Activated CD4-positive, alpha-beta T cell treated with anti-CD3 and anti-CD28 coated beads, Interleukin-2, amount 50 U/mL, for 16 hours (primary cell): ENCODE measurements at regions not wholly inside any gene's neighbourhood (a gene's known extent, or its start where the extent isn't known, plus 50 kb on each side); places are given as distances from the start of the nearest gene placed in this dataset.
A peak's percentile ranks its signal among the peaks of the same experiment; 100 is the strongest.

Source experiments
- DNase-seq: peaks from one replicate; pipeline ENCODE4 v3.0.0-alpha.2; 2020

- no peak for DNase-seq
Measured at GRCh38 chr9:16203729-16204573, 651.1 kb downstream of the CCDC171 start.

GRCh38 chr9:16205455-16205854 is 652.6 kb downstream of the CCDC171 start:
- DNase-seq = no peak

GRCh38 chr9:16206518-16206917 is 653.7 kb downstream of the CCDC171 start:
- DNase-seq = no peak

GRCh38 chr9:16207161-16207560 is 654.3 kb downstream of the CCDC171 start:
- peak; percentile 1 for DNase-seq

GRCh38 chr9:16210440-16210839 is 657.6 kb downstream of the CCDC171 start:
- no peak for DNase-seq

- DNase-seq = no peak
Measured at GRCh38 chr9:16211946-16212345, 658.5 kb downstream of the BNC2 start.

GRCh38 chr9:16213781-16214515 is 656.5 kb downstream of the BNC2 start:
- DNase-seq = no peak

GRCh38 chr9:16214677-16215352 is 655.7 kb downstream of the BNC2 start:
- DNase-seq = no peak

GRCh38 chr9:16215353-16215680 is 655.2 kb downstream of the BNC2 start:
- DNase-seq = no peak

GRCh38 chr9:16217943-16218701 is 652.3 kb downstream of the BNC2 start:
- DNase-seq = no peak

GRCh38 chr9:16221366-16221765 is 649.1 kb downstream of the BNC2 start:
- DNase-seq = no peak

- no peak for DNase-seq
Measured at GRCh38 chr9:16221822-16222547, 648.5 kb downstream of the BNC2 start.

GRCh38 chr9:16223074-16223871 is 647.2 kb downstream of the BNC2 start:
- no peak for DNase-seq

- DNase-seq = no peak
Measured at GRCh38 chr9:16230731-16231130, 639.7 kb downstream of the BNC2 start.

- DNase-seq = no peak
Measured at GRCh38 chr9:16236311-16236710, 634.2 kb downstream of the BNC2 start.

GRCh38 chr9:16236882-16237281 is 633.6 kb downstream of the BNC2 start:
- DNase-seq = no peak

GRCh38 chr9:16238623-16239138 is 631.8 kb downstream of the BNC2 start:
- no peak for DNase-seq

GRCh38 chr9:16241231-16241630 is 629.2 kb downstream of the BNC2 start:
- DNase-seq = no peak

GRCh38 chr9:16243798-16244197 is 626.7 kb downstream of the BNC2 start:
- DNase-seq = no peak

GRCh38 chr9:16245756-16246440 is 624.6 kb downstream of the BNC2 start:
- no peak for DNase-seq

GRCh38 chr9:16246785-16247184 is 623.7 kb downstream of the BNC2 start:
- no peak for DNase-seq
